ENCODE measurements at regions not wholly inside any gene's neighbourhood (a gene's known extent, or its start where the extent isn't known, plus 50 kb on each side); places are given as distances from the start of the nearest gene placed in this dataset.

DNA sequence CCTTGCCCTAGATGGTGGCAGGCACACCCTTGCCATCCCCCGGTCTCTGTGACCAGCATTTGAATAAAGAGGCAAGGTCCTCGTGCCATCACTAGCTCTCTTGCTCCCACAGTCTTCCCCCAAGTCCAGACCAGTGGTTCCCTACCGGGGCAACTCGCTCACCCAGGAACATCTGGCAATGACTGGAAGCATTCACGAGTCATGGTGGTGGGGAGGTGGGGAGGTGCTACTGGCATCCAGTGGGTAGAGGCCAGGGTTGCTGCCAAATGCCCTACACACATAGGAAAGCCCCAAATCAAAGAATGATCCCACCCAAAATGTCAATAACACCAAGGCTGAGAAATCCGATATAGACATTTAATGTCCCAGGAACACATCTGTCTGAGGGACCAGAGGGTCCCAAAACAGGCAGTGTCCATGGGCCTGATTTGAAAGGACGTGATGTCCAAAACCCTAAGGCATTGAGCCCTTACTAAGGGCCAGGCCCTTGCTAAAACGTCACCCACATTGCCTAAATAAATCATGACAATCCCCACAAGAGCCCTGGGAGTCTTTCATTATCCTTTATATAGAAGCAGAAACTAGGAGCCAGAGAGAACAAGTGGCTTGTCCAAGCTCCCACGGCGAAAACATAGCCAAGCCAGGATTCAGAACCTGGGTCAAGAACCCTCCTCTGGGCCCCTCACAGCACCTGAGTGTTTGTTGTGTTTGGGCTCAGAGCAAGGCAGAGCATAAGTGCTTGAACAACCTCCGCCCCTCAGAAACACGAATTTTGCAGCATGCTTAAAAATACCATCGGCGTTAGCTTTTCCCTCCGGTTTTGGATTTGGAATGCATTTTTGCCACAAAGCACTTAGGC, 119.3 kb upstream of the WWC1 start:
- no peak for DNase-seq (ENCODE audit: extremely low read depth, low read depth)
- TF ChIP-seq, protein P1, sequence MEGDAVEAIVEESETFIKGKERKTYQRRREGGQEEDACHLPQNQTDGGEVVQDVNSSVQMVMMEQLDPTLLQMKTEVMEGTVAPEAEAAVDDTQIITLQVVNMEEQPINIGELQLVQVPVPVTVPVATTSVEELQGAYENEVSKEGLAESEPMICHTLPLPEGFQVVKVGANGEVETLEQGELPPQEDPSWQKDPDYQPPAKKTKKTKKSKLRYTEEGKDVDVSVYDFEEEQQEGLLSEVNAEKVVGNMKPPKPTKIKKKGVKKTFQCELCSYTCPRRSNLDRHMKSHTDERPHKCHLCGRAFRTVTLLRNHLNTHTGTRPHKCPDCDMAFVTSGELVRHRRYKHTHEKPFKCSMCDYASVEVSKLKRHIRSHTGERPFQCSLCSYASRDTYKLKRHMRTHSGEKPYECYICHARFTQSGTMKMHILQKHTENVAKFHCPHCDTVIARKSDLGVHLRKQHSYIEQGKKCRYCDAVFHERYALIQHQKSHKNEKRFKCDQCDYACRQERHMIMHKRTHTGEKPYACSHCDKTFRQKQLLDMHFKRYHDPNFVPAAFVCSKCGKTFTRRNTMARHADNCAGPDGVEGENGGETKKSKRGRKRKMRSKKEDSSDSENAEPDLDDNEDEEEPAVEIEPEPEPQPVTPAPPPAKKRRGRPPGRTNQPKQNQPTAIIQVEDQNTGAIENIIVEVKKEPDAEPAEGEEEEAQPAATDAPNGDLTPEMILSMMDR (IDR thresholded peaks at IDR 0.05; ENCODE audit: low read depth, low read length), result no peak

DNA sequence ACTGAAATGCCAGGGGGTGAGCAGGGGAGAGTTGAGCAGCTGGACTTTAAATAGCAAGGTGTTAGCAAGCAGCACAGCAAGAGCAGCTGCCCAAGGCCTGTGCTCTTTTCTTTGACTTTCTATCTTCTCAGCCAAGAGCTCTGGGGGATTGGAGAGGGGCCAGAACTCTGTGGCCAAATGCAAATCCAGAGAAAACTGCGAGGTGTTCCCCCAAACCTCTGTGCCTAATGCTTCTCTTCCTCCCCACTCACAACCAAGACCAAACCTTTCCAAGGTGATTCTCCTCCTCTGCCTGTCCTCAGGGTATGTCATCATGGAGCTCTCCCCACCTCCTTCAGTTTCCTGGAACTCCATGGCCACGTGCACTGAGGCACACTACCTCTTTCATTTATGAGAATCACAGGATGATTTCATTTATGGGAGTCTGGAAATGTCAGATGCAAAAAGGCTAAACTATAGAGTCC, 118.7 kb upstream of the WWC1 start:
- DNase-seq (ENCODE audit: extremely low read depth, low read depth), result no peak
- TF ChIP-seq, protein P1 (IDR thresholded peaks at IDR 0.05; ENCODE audit: low read depth, low read length), result no peak

GRCh38 chr5:168174376-168174775, 117.1 kb upstream of the WWC1 start:
- TF ChIP-seq, protein P1 (IDR thresholded peaks at IDR 0.05; ENCODE audit: low read depth, low read length), result no peak
- no peak for DNase-seq (ENCODE audit: extremely low read depth, low read depth)

DNA sequence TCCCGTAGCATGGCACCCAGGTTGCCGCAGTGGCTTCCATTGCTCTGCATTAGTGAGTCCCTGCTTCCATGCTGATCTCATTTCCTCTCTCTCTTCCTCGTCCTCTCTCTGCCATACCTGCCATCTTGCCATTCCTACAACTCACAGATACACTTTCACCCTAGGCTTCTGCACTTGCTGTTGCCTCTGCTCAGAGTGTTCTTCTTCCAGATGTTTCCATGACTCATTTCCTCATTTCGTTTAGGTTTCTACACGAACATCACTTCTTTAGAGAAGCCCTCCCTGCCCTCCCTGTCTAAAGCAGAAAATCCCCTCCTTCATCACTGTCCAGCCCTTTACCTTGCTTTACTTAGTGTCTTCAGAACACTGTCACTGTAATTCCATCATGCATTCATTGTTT, 115.2 kb upstream of the WWC1 start:
- no peak for DNase-seq (ENCODE audit: extremely low read depth, low read depth)
- TF ChIP-seq, protein P1 (IDR thresholded peaks at IDR 0.05; ENCODE audit: low read depth, low read length), result no peak

GRCh38 chr5:168176941-168177340, 114.5 kb upstream of the WWC1 start:
- TF ChIP-seq, protein P1 (IDR thresholded peaks at IDR 0.05; ENCODE audit: low read depth, low read length), result no peak
- DNase-seq (ENCODE audit: extremely low read depth, low read depth), result no peak

GRCh38 chr5:168177831-168178450, 113.5 kb upstream of the WWC1 start:
- TF ChIP-seq, protein P1 (IDR thresholded peaks at IDR 0.05; ENCODE audit: low read depth, low read length), result no peak
- no peak for DNase-seq (ENCODE audit: extremely low read depth, low read depth)

GRCh38 chr5:168179192-168179593, 112.3 kb upstream of the WWC1 start:
- DNase-seq (ENCODE audit: extremely low read depth, low read depth), result no peak
- TF ChIP-seq, protein P1 (IDR thresholded peaks at IDR 0.05; ENCODE audit: low read depth, low read length), result no peak
